Keratinocyte (primary cell): ENCODE measurements at regions not wholly inside any gene's neighbourhood (a gene's known extent, or its start where the extent isn't known, plus 50 kb on each side); places are given as distances from the start of the nearest gene placed in this dataset.

ENCODE experiments used
- EZH2 ChIP-seq: IDR thresholded peaks from one replicate; pipeline ENCODE4 v1.6.1; 2012; ENCODE audit warnings: inconsistent platforms, mild to moderate bottlenecking, low read length, moderate library complexity
- TF ChIP-seq, protein P1 (sequence below), 3 experiments: IDR thresholded peaks in 1 of 3; conservative IDR thresholded peaks in 1 of 3; optimal IDR thresholded peaks in 1 of 3; 2 replicates in 2 of 3; 3 replicates in 1 of 3; pipeline versions ENCODE3 to v1.5.1; 2011; ENCODE audit warnings: low read length in 3 of 3, mild to moderate bottlenecking in 3 of 3, moderate library complexity in 2 of 3, control low read depth in 1 of 3, inconsistent platforms in 1 of 3; ENCODE audit not compliant: insufficient read depth in 2 of 3; ENCODE audit errors: extremely low read depth in 1 of 3

DNA sequence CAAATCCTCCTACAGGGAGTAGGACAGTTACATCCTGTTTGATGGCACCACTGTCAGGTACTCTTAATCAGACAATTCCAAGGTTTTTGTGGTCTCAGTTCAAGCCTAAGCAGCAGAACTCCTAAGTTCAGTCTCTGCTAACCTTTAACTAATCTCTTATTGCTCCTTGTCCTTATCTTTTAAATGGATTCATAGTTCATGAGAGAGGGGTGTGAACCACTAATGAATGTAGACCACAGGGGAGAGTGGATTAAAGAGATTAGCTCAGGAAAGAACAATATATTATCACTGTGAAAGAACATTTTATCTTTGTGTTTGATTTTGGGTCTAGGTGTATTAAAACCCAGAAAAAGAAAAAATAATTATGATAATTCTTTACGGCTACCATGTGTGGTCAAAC lies 168.9 kb downstream of the DCK start:
- TF ChIP-seq, protein P1, sequence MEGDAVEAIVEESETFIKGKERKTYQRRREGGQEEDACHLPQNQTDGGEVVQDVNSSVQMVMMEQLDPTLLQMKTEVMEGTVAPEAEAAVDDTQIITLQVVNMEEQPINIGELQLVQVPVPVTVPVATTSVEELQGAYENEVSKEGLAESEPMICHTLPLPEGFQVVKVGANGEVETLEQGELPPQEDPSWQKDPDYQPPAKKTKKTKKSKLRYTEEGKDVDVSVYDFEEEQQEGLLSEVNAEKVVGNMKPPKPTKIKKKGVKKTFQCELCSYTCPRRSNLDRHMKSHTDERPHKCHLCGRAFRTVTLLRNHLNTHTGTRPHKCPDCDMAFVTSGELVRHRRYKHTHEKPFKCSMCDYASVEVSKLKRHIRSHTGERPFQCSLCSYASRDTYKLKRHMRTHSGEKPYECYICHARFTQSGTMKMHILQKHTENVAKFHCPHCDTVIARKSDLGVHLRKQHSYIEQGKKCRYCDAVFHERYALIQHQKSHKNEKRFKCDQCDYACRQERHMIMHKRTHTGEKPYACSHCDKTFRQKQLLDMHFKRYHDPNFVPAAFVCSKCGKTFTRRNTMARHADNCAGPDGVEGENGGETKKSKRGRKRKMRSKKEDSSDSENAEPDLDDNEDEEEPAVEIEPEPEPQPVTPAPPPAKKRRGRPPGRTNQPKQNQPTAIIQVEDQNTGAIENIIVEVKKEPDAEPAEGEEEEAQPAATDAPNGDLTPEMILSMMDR (optimal IDR thresholded peaks at IDR 0.05 in 1 of 3, IDR thresholded peaks at IDR 0.05 in 1 of 3, conservative IDR thresholded peaks at IDR 0.05 in 1 of 3; ENCODE audit: extremely low read depth in 1 of 3, insufficient read depth in 2 of 3, low read length in 3 of 3): no peak
- TF ChIP-seq EZH2: no peak
